Fibroblast of lung (primary cell): ENCODE measurements at regions not wholly inside any gene's neighbourhood (a gene's known extent, or its start where the extent isn't known, plus 50 kb on each side); places are given as distances from the start of the nearest gene placed in this dataset.

Experiments used
- DNase-seq, 2 donors: peaks; one replicate each; pipeline versions ENCODE4 v3.0.0 to v3.0.0-alpha.2; 2010; ENCODE audit warnings: low read depth in 2 of 2
- H2AFZ ChIP-seq: 2 replicates; pipeline ENCODE4 v1.5.1; 2012; ENCODE audit warnings: low read length, control low read depth, inconsistent platforms
- H3K27ac ChIP-seq: 2 replicates; pipeline ENCODE4 v1.5.1; 2011; ENCODE audit warnings: low read length, control low read depth; ENCODE audit not compliant: insufficient read depth
- H3K27me3 ChIP-seq: 2 replicates; pipeline ENCODE4 v1.5.1; 2011; ENCODE audit warnings: mild to moderate bottlenecking, low read length; ENCODE audit not compliant: control insufficient read depth, insufficient read depth
- H3K36me3 ChIP-seq: 2 replicates; pipeline ENCODE4 v1.5.1; 2011; ENCODE audit warnings: low read length; ENCODE audit not compliant: control insufficient read depth, insufficient read depth
- H3K4me1 ChIP-seq: 2 replicates; pipeline ENCODE4 v1.5.1; 2011; ENCODE audit warnings: low read length; ENCODE audit not compliant: control insufficient read depth, insufficient read depth; ENCODE audit errors: extremely low read depth
- H3K4me2 ChIP-seq: 2 replicates; pipeline ENCODE4 v1.5.1; 2011; ENCODE audit warnings: low read length, control low read depth; ENCODE audit not compliant: insufficient read depth; ENCODE audit errors: extremely low read depth
- H3K4me3 ChIP-seq, 4 experiments: fragments of 200-600 bp in 1 of 4; sonication (generic) in 1 of 4; replicated peaks in 1 of 4; 2 replicates each; pipeline ENCODE4 v1.5.1; 2011 to 2016; ENCODE audit warnings: low read length in 4 of 4, low read depth in 3 of 4, mild to moderate bottlenecking in 3 of 4, control low read depth in 2 of 4, inconsistent platforms in 1 of 4, mixed read lengths in 1 of 4; ENCODE audit not compliant: insufficient read depth in 1 of 4; ENCODE audit errors: control extremely low read depth in 1 of 4
- H3K79me2 ChIP-seq: 2 replicates; pipeline ENCODE4 v1.5.1; 2012; ENCODE audit warnings: mild to moderate bottlenecking, low read length, inconsistent platforms; ENCODE audit not compliant: control insufficient read depth, insufficient read depth
- H3K9ac ChIP-seq: 2 replicates; pipeline ENCODE4 v1.5.1; 2011; ENCODE audit warnings: mild to moderate bottlenecking, low read length, control low read depth; ENCODE audit not compliant: insufficient read depth
- H3K9me3 ChIP-seq: 2 replicates; pipeline ENCODE4 v1.5.1; 2012; ENCODE audit warnings: low read depth, low read length; ENCODE audit not compliant: control insufficient read depth, insufficient read depth
- H4K20me1 ChIP-seq: 2 replicates; pipeline ENCODE4 v1.5.1; 2011; ENCODE audit warnings: low read length; ENCODE audit not compliant: control insufficient read depth, insufficient read depth; ENCODE audit errors: extremely low read depth
- EZH2 ChIP-seq: IDR thresholded peaks from 2 replicates; pipeline ENCODE4 v1.5.1; 2012; ENCODE audit warnings: low read length, control low read depth, mild to moderate bottlenecking; ENCODE audit errors: missing control alignments
- TF ChIP-seq, protein P1 (sequence below), 2 donors: IDR thresholded peaks in 1 of 2; conservative IDR thresholded peaks in 1 of 2; 1 replicate in 1 of 2; 2 replicates in 1 of 2; pipeline ENCODE4 v1.5.1; 2011 to 2012; ENCODE audit warnings: low read length in 2 of 2, control low read depth in 1 of 2, inconsistent platforms in 1 of 2, low read depth in 1 of 2, mild to moderate bottlenecking in 1 of 2

DNA sequence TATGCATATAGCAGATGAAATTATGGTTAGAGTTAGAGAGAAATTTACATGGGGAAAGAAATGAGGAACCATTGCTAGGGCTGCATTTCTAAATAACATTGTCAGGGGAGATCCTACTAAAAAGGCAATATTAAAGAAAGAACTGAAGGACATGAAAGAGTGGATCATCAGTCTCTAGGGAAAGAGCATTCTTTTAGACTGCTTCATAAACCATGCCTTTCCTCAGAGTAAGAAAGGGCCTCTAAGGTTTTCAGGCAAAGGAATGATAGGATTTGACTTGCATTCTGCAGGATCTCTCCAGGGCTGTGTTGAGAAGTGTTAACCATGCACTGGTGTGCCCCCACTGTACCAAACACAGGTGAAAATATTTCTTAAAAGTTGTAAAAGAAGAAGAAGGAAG, 385.4 kb upstream of the MAD2L1 start:
- Histone ChIP-seq H3K36me3 (no peaks in the 10 kb centered on the region), H3K9me3 (no peaks in the 10 kb centered on the region), H3K27ac (no peak overlapping the region), H3K27me3 (no peaks in the 10 kb centered on the region), H3K4me1 (no peaks in the 10 kb centered on the region), H3K4me3 (no peak overlapping the region), H3K4me2 (no peak overlapping the region), H2AFZ (no peak overlapping the region), H4K20me1 (no peaks in the 10 kb centered on the region), H3K79me2 (no peaks in the 10 kb centered on the region), H3K9ac (no peak overlapping the region)
- TF ChIP-seq EZH2: no peak
- TF ChIP-seq, protein P1, sequence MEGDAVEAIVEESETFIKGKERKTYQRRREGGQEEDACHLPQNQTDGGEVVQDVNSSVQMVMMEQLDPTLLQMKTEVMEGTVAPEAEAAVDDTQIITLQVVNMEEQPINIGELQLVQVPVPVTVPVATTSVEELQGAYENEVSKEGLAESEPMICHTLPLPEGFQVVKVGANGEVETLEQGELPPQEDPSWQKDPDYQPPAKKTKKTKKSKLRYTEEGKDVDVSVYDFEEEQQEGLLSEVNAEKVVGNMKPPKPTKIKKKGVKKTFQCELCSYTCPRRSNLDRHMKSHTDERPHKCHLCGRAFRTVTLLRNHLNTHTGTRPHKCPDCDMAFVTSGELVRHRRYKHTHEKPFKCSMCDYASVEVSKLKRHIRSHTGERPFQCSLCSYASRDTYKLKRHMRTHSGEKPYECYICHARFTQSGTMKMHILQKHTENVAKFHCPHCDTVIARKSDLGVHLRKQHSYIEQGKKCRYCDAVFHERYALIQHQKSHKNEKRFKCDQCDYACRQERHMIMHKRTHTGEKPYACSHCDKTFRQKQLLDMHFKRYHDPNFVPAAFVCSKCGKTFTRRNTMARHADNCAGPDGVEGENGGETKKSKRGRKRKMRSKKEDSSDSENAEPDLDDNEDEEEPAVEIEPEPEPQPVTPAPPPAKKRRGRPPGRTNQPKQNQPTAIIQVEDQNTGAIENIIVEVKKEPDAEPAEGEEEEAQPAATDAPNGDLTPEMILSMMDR (conservative IDR thresholded peaks at IDR 0.05 in 1 of 2, IDR thresholded peaks at IDR 0.05 in 1 of 2; ENCODE audit: low read depth in 1 of 2, low read length in 2 of 2): no peak
- no peak for DNase-seq

DNA sequence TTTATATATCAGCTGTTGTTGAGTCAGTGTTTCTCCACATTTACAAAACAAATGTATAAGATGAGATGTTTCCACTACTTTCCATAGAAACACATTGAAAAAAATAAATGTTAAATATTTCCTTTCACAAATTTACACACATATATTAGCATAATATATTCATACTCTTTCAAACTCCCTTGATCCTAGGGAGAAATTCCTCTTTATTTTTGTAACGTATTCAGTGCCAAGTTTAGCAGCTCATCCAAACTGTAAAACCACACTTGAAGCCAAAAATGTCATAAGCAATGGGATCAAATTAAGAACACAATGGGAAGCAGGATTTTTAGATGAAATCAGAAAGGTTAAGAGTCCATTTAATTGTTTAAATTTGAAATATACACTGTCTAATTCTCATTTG, 381.1 kb upstream of the MAD2L1 start:
- Histone ChIP-seq H4K20me1 (no peaks in the 10 kb centered on the region), H3K27me3 (no peaks in the 10 kb centered on the region), H3K4me2 (no peak overlapping the region), H2AFZ (no peak overlapping the region), H3K27ac (no peak overlapping the region), H3K9ac (no peak overlapping the region), H3K4me3 (no peak overlapping the region), H3K4me1 (no peaks in the 10 kb centered on the region), H3K9me3 (no peaks in the 10 kb centered on the region), H3K79me2 (no peaks in the 10 kb centered on the region), H3K36me3 (no peaks in the 10 kb centered on the region)
- DNase-seq: no peak
- TF ChIP-seq EZH2: no peak
- TF ChIP-seq, protein P1 (conservative IDR thresholded peaks at IDR 0.05 in 1 of 2, IDR thresholded peaks at IDR 0.05 in 1 of 2; ENCODE audit: low read depth in 1 of 2, low read length in 2 of 2): no peak

DNA sequence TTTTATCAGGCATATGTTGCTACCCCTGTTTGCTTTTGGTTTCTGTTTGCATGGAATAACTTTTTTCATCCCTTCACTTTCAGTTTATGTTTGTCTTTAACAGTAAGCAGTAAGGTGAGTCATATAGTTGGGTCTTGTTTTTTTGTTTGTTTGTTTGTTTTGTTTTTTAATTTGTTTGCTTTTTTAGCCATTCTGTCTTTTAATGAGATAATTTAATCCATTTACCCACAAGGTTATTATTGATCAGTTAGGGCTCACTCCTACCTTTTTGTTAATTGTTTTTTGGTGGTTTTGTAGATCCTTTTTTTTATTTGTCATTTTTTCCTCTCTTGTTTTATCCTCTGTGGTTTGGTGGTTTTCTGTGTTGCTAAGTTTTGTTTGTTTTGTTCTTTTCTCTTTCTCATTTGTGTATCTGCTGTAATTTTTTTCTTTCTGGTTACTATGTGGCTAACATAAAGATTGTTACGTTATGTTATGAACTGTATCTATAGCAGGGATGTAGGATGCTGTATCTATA, 379.5 kb upstream of the MAD2L1 start:
- DNase-seq: no peak
- H2AFZ ChIP-seq: no peak overlapping the region
- TF ChIP-seq EZH2: no peak
- TF ChIP-seq, protein P1 (conservative IDR thresholded peaks at IDR 0.05 in 1 of 2, IDR thresholded peaks at IDR 0.05 in 1 of 2; ENCODE audit: low read depth in 1 of 2, low read length in 2 of 2): no peak

More for the DNA sequence above, 379.5 kb upstream of the MAD2L1 start:
- H3K4me2 ChIP-seq: no peak overlapping the region
- H3K79me2 ChIP-seq: no peaks in the 10 kb centered on the region
- no peaks in the 10 kb centered on the region for H4K20me1 ChIP-seq
- no peaks in the 10 kb centered on the region for H3K27me3 ChIP-seq
- H3K4me3 ChIP-seq: no peak overlapping the region
- no peak overlapping the region for H3K27ac ChIP-seq
- H3K4me1 ChIP-seq: no peaks in the 10 kb centered on the region
- no peaks in the 10 kb centered on the region for H3K36me3 ChIP-seq
- no peaks in the 10 kb centered on the region for H3K9me3 ChIP-seq
- no peak overlapping the region for H3K9ac ChIP-seq
